CD4-positive, alpha-beta memory T cell (primary cell): ENCODE measurements at regions not wholly inside any gene's neighbourhood (a gene's known extent, or its start where the extent isn't known, plus 50 kb on each side); places are given as distances from the start of the nearest gene placed in this dataset.

Experiments used
- CTCF ChIA-PET: fragments of 350-600 bp; sonication (Branson Sonifier 250); formaldehyde crosslinking; loops from one replicate; lab custom pipeline; 2021; ENCODE audit warnings: inconsistent platforms; ENCODE audit not compliant: partially characterized antibody; lab: Charles Lee
- POLR2A ChIA-PET: fragments of 350-600 bp; sonication (Branson Sonifier 250); formaldehyde crosslinking; loops from one replicate; lab custom pipeline; 2021; ENCODE audit not compliant: partially characterized antibody; lab: Charles Lee
- DNase-seq, 5 donors: peaks; one replicate each; pipeline versions ENCODE4 v3.0.0 to v3.0.0-alpha.2; 2020 to 2022; ENCODE audit warnings: mixed read lengths in 1 of 5
- H3K27ac ChIP-seq: one replicate; pipeline ENCODE4 v1.7.0; 2013; ENCODE audit warnings: low read depth, low read length
- H3K27me3 ChIP-seq: 2 replicates; pipeline ENCODE4 v1.7.0; 2013; ENCODE audit warnings: mild to moderate bottlenecking, low read length, moderate library complexity; ENCODE audit not compliant: insufficient read depth
- H3K36me3 ChIP-seq: 2 replicates; pipeline ENCODE4 v1.7.0; 2013; ENCODE audit warnings: mild to moderate bottlenecking, low read length, moderate library complexity; ENCODE audit not compliant: insufficient read depth
- H3K4me1 ChIP-seq: 2 replicates; pipeline ENCODE4 v1.7.0; 2013; ENCODE audit warnings: mild to moderate bottlenecking, low read length, moderate library complexity; ENCODE audit not compliant: insufficient read depth
- H3K4me3 ChIP-seq, 2 donors: one replicate each; pipeline ENCODE4 v1.7.0; 2013; ENCODE audit warnings: low read length in 2 of 2, mild to moderate bottlenecking in 1 of 2
- H3K9me3 ChIP-seq, 2 donors: one replicate each; pipeline ENCODE4 v1.7.0; 2013; ENCODE audit warnings: low read length in 2 of 2, control low read depth in 1 of 2; ENCODE audit not compliant: control insufficient read depth in 1 of 2
- H3K27ac Mint-ChIP-seq, 7 donors: one replicate each; pipeline ENCODE4 v1.8.0; 2020 to 2021; ENCODE audit warnings: mixed read lengths in 7 of 7, mild to moderate bottlenecking in 6 of 7, inconsistent platforms in 3 of 7, moderate library complexity in 3 of 7
- H3K27me3 Mint-ChIP-seq, 2 donors: one replicate each; pipeline ENCODE4 v1.8.0; 2020 to 2021; ENCODE audit warnings: mixed read lengths in 2 of 2
- H3K36me3 Mint-ChIP-seq, 2 donors: one replicate each; pipeline ENCODE4 v1.8.0; 2020 to 2021; ENCODE audit warnings: mixed read lengths in 2 of 2, inconsistent platforms in 1 of 2, mild to moderate bottlenecking in 1 of 2
- H3K4me1 Mint-ChIP-seq, 4 donors: one replicate each; pipeline ENCODE4 v1.8.0; 2020 to 2021; ENCODE audit warnings: mixed read lengths in 4 of 4, mild to moderate bottlenecking in 1 of 4
- H3K4me3 Mint-ChIP-seq, 8 donors: one replicate each; pipeline ENCODE4 v1.8.0; 2020 to 2021; ENCODE audit warnings: mixed read lengths in 8 of 8, mild to moderate bottlenecking in 7 of 8, moderate library complexity in 6 of 8, inconsistent platforms in 3 of 8
- H3K9me3 Mint-ChIP-seq, 8 donors: one replicate each; pipeline ENCODE4 v1.8.0; 2020 to 2021; ENCODE audit warnings: mixed read lengths in 8 of 8, mild to moderate bottlenecking in 5 of 8, inconsistent platforms in 3 of 8, moderate library complexity in 1 of 8
- intact Hi-C: fragments of 100-400 bp; cut with micrococcal nuclease; formaldehyde crosslinking; loops from one replicate; pipeline ENCODE4 v1.15.1; 2023

DNA sequence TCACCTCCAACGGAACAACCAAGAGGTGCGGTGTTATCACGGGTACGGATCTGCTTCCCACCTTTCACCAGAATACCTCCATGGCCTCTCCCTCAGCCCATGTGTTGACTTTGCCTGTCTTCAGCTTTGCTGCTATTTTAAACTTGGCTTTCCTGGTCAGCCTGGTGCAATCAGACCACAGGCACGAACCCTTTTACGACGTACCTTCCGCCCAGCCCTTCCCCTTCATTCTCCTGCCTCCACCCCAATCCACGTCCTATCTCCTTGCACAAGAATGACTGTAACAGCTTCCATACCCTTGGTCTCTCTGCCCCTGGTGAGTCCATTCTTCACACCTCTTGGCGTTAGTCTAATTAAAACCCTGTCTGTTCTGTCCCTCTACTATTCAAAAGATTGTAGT lies 431.7 kb downstream of the EFNB2 start:
- H3K4me3 ChIP-seq = no peak overlapping the region
- DNase-seq = no peak
- no peaks in the 10 kb centered on the region for H3K4me1 ChIP-seq
- Mint-ChIP-seq H3K27ac (no peak overlapping the region), H3K27me3 (peaks cover 0 to 4% of the 10 kb centered on the region in 2 donors), H3K4me1 (no peaks in the 10 kb centered on the region), H3K9me3 (peaks cover 0 to 2% (median 0%) of the 10 kb centered on the region in 8 donors), H3K4me3 (no peak overlapping the region), H3K36me3 (no peaks in the 10 kb centered on the region)
- H3K9me3 ChIP-seq = no peaks in the 10 kb centered on the region
- CTCF ChIA-PET = no interaction called here
- intact Hi-C loops = no loop called here
- no peak overlapping the region for H3K27ac ChIP-seq
- no peaks in the 10 kb centered on the region for H3K36me3 ChIP-seq
- no peaks in the 10 kb centered on the region for H3K27me3 ChIP-seq
- POLR2A ChIA-PET = no interaction called here

DNA sequence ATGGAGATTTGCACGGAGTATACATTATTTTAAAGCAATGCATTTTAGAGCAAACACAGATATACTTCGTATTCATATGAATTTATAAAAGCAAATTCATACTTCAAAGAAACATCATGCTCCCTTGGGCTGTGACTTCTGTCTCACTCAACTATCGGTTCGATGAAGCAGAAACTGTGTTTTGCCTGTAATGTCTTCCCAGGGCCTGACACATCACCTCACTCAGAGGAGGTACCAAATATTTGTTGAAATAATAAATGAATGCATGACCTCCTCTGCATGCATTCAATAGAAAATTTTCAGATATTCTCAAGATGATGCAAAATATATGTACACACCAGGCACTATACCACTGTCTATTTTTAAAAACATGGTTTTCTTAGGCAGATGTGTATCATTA lies 432.7 kb downstream of the EFNB2 start:
- H3K36me3 ChIP-seq = no peaks in the 10 kb centered on the region
- H3K9me3 ChIP-seq = no peaks in the 10 kb centered on the region
- peaks cover 0 to 3% (median 0%) of the 10 kb centered on the region in 8 donors for H3K9me3 Mint-ChIP-seq
- H3K27ac ChIP-seq = no peak overlapping the region
- ChIA-PET CTCF (no interaction called here), POLR2A (no interaction called here)
- no peak overlapping the region for H3K27ac Mint-ChIP-seq
- H3K36me3 Mint-ChIP-seq = no peaks in the 10 kb centered on the region
- no peaks in the 10 kb centered on the region for H3K4me1 ChIP-seq
- no peaks in the 10 kb centered on the region for H3K4me1 Mint-ChIP-seq
- H3K27me3 ChIP-seq = no peaks in the 10 kb centered on the region
- DNase-seq = no peak
- H3K27me3 Mint-ChIP-seq = peaks cover 0 to 4% of the 10 kb centered on the region in 2 donors
- intact Hi-C loops = no loop called here
- H3K4me3 Mint-ChIP-seq = no peak overlapping the region
- no peak overlapping the region for H3K4me3 ChIP-seq

DNA sequence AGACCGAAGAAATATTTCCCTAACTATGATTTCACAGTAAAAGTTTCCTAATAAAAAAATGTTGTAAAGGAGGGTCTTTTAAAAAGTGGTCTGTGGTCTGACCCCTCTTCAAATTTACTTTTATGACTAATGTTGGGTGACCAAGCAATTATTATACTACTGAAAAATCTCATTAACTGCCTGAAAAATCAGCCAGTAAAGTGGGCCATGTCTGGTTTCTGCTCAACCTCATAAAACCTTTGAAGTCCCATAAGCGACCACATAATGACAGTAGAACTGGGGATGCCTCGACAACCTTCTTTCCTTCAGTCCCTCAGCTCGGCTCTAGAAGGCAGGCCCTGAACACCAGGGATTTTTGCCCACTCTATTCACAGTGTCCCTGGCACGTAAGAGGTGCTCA lies 434.3 kb downstream of the EFNB2 start:
- POLR2A ChIA-PET = no interaction called here

DNA sequence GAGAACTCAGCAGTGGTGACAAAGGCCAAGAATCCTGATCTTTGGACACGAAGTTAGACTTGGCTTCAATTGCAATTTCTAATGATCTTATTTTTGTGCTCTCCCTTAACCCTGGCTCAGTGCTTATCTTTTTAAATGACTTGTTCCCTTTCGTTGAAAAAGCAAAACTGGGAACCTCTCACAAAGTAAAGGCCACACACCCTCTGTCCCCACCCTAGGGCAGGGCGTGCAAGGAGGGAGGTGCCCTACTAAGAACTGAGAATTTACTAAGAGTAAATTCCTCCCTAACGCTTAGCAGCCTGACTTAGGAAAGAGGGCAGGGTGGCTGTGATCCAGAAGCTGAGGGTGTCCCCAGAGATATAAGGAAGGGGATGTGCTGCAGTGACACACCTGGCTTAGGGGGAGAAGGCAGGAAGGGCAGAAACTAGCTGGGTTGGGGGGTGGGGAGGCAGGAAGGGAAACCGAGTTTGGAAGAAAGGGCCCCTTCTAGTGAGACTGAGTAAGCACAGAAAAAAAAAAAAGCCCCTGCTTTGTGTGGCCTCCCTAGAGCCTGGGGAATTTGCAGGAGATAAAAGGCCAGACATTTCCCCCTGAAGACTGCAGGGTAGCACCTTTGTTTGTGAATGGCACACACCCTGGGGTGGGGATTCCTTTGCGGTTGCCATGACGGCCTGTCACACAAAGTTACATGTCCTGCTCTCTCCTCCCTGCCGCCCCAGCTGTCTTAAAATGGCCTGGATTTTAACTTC lies 435.1 kb downstream of the EFNB2 start:
- Histone ChIP-seq H3K36me3 (no peaks in the 10 kb centered on the region), H3K9me3 (no peaks in the 10 kb centered on the region), H3K27me3 (no peaks in the 10 kb centered on the region), H3K27ac (no peak overlapping the region), H3K4me1 (no peaks in the 10 kb centered on the region), H3K4me3 (no peak overlapping the region)
- ChIA-PET POLR2A (no interaction called here), CTCF (no interaction called here)
- no peak overlapping the region for H3K4me3 Mint-ChIP-seq
- H3K36me3 Mint-ChIP-seq = no peaks in the 10 kb centered on the region
- no peak overlapping the region for H3K27ac Mint-ChIP-seq
- intact Hi-C loops = no loop called here
- peaks cover 0 to 3% (median 0%) of the 10 kb centered on the region in 8 donors for H3K9me3 Mint-ChIP-seq
- H3K4me1 Mint-ChIP-seq = no peaks in the 10 kb centered on the region
- DNase-seq = no peak
- peaks cover 0 to 3% of the 10 kb centered on the region in 2 donors for H3K27me3 Mint-ChIP-seq

More for the DNA sequence above, 434.3 kb downstream of the EFNB2 start:
- no peak overlapping the region for H3K27ac ChIP-seq
- Mint-ChIP-seq H3K36me3 (no peaks in the 10 kb centered on the region), H3K27ac (no peak overlapping the region), H3K4me3 (no peak overlapping the region), H3K9me3 (peaks cover 0 to 3% (median 0%) of the 10 kb centered on the region in 8 donors), H3K27me3 (peaks cover 0 to 4% of the 10 kb centered on the region in 2 donors), H3K4me1 (no peaks in the 10 kb centered on the region)
- intact Hi-C loops = no loop called here
- H3K4me3 ChIP-seq = no peak overlapping the region
- H3K9me3 ChIP-seq = no peaks in the 10 kb centered on the region
- H3K36me3 ChIP-seq = no peaks in the 10 kb centered on the region
- H3K4me1 ChIP-seq = no peaks in the 10 kb centered on the region
- H3K27me3 ChIP-seq = no peaks in the 10 kb centered on the region
- no peak for DNase-seq
- CTCF ChIA-PET = no interaction called here

DNA sequence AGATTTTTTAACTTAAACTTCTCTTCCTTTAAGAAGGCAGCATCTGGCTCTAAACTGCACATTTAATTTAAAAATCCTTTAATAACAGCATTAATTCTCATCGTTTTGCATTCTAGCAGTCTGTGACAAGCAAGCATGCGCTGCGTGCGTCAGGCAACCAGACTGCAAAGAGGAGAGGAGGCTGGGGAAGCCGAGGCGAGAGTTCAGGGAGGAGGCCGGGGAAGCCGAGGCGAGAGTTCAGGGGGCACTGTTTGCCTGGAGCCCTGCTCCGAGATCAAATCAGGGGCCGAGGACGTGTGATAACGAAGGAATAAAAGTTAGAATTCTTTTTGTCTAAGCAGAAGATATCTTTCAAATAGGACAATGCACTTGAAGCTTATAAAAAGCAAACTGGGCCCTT lies 435.7 kb downstream of the EFNB2 start:
- H3K27me3 ChIP-seq = no peaks in the 10 kb centered on the region
- Mint-ChIP-seq H3K36me3 (no peaks in the 10 kb centered on the region), H3K9me3 (peaks cover 0 to 3% (median 0%) of the 10 kb centered on the region in 8 donors), H3K27ac (peak overlapping the region in 1 of 7 donors; percentile 59), H3K4me3 (no peak overlapping the region), H3K4me1 (no peaks in the 10 kb centered on the region), H3K27me3 (peaks cover 0 to 3% of the 10 kb centered on the region in 2 donors)
- no peak overlapping the region for H3K27ac ChIP-seq
- no peaks in the 10 kb centered on the region for H3K9me3 ChIP-seq
- DNase-seq = no peak
- intact Hi-C loops = no loop called here
- ChIA-PET POLR2A (no interaction called here), CTCF (no interaction called here)
- H3K36me3 ChIP-seq = no peaks in the 10 kb centered on the region
- H3K4me3 ChIP-seq = no peak overlapping the region
- no peaks in the 10 kb centered on the region for H3K4me1 ChIP-seq

- ChIA-PET CTCF (no interaction called here), POLR2A (no interaction called here)
- Histone ChIP-seq H3K4me3 (no peak overlapping the region), H3K27ac (no peak overlapping the region), H3K27me3 (no peaks in the 10 kb centered on the region), H3K4me1 (no peaks in the 10 kb centered on the region), H3K36me3 (no peaks in the 10 kb centered on the region), H3K9me3 (no peaks in the 10 kb centered on the region)
- Mint-ChIP-seq H3K36me3 (no peaks in the 10 kb centered on the region), H3K27me3 (peaks cover 0 to 3% of the 10 kb centered on the region in 2 donors), H3K9me3 (peaks cover 0 to 3% (median 0%) of the 10 kb centered on the region in 8 donors), H3K4me1 (no peaks in the 10 kb centered on the region), H3K4me3 (no peak overlapping the region), H3K27ac (no peak overlapping the region)
- no peak for DNase-seq
- intact Hi-C loops = no loop called here
Observed at GRCh38 chr13:106098778-106099177, 436.7 kb downstream of the EFNB2 start.

GRCh38 chr13:106096661-106097092 lies 438.8 kb downstream of the EFNB2 start:
- no peaks in the 10 kb centered on the region for H3K36me3 Mint-ChIP-seq
- no peaks in the 10 kb centered on the region for H3K4me1 Mint-ChIP-seq
- Histone ChIP-seq H3K9me3 (no peaks in the 10 kb centered on the region), H3K4me3 (no peak overlapping the region), H3K27me3 (no peaks in the 10 kb centered on the region), H3K36me3 (no peaks in the 10 kb centered on the region), H3K4me1 (no peaks in the 10 kb centered on the region), H3K27ac (no peak overlapping the region)
- intact Hi-C loops = no loop called here
- H3K27me3 Mint-ChIP-seq = peaks cover 0 to 2% of the 10 kb centered on the region in 2 donors
- ChIA-PET POLR2A (no interaction called here), CTCF (no interaction called here)
- peaks cover 0 to 3% (median 0%) of the 10 kb centered on the region in 8 donors for H3K9me3 Mint-ChIP-seq
- no peak overlapping the region for H3K4me3 Mint-ChIP-seq
- no peak for DNase-seq
- no peak overlapping the region for H3K27ac Mint-ChIP-seq
